IMR-90 (cell line): ENCODE measurements at regions not wholly inside any gene's neighbourhood (a gene's known extent, or its start where the extent isn't known, plus 50 kb on each side); places are given as distances from the start of the nearest gene placed in this dataset.

ENCODE experiments used
- BHLHE40 ChIP-seq: fragments of 150-350 bp; IDR thresholded peaks from 2 replicates; pipeline ENCODE4 v1.6.1; 2016; ENCODE audit warnings: mild to moderate bottlenecking, low read depth, low read length
- POLR2A ChIP-seq: IDR thresholded peaks from 2 replicates; pipeline ENCODE4 v1.6.1; 2012; ENCODE audit warnings: mild to moderate bottlenecking, low read depth, low read length
- TF ChIP-seq, protein P1 (sequence below): conservative IDR thresholded peaks from 2 replicates; pipeline ENCODE4 v1.5.1; 2012; ENCODE audit warnings: mild to moderate bottlenecking, low read depth, low read length, improper control_type of control experiment

DNA sequence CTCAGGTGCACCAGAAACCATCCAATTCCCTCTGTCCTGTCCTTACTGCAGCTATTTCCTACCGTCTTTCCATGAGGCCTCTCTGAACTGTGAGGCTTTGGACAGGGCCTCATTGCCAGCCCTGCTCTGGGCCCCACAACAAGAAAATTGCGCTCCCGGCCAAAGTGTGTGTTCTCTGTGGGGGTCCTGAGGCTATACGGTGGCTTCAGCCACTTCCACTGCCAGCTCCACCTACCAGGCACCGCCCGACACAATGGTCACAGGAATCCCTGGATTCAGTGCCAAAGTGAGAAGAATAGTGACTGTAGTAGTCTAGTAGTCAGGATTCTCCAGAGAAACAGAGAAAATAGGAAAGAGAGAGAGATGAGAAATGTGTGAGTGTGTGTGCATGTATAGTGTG is 140.2 kb downstream of the IRS1 start:
- TF ChIP-seq, protein P1, sequence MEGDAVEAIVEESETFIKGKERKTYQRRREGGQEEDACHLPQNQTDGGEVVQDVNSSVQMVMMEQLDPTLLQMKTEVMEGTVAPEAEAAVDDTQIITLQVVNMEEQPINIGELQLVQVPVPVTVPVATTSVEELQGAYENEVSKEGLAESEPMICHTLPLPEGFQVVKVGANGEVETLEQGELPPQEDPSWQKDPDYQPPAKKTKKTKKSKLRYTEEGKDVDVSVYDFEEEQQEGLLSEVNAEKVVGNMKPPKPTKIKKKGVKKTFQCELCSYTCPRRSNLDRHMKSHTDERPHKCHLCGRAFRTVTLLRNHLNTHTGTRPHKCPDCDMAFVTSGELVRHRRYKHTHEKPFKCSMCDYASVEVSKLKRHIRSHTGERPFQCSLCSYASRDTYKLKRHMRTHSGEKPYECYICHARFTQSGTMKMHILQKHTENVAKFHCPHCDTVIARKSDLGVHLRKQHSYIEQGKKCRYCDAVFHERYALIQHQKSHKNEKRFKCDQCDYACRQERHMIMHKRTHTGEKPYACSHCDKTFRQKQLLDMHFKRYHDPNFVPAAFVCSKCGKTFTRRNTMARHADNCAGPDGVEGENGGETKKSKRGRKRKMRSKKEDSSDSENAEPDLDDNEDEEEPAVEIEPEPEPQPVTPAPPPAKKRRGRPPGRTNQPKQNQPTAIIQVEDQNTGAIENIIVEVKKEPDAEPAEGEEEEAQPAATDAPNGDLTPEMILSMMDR: no peak
- TF ChIP-seq BHLHE40 (no peak), POLR2A (no peak)
